Dermis blood vessel endothelial cell (primary cell): ENCODE measurements at regions not wholly inside any gene's neighbourhood (a gene's known extent, or its start where the extent isn't known, plus 50 kb on each side); places are given as distances from the start of the nearest gene placed in this dataset.
"Not testable (repeated sequence)": the region's sequence is repeated elsewhere in the genome, so short reads cannot be mapped to it uniquely, and the experiment has no call there.

ENCODE experiments used
- DNase-seq: peaks from one replicate; pipeline ENCODE4 v3.0.0; 2010

- DNase-seq: no peak
Observed at GRCh38 chr2:47652061-47652690, 81.4 kb upstream of the KCNK12 start.

DNA sequence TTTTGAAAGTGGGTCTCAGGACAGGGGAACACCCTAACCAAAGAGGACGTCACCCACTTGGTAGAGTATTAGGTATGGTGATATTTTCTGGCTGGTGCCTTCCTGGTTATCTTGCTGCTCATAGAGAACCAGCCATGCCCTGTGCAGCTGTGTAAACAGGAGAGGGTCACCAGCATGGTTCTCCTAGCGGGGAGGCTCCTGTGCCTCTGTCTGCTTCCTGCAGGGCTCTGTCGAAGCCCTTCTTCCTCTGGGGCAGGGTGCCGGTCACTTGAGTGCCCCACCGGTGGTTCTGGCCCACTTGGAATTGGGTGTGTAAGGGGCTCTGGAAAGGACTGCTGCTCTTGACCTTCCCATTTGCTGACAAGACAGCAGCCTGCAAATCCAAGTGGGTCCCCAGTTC is 80.5 kb upstream of the KCNK12 start:
- DNase-seq: no peak

- DNase-seq: no peak
Observed at GRCh38 chr2:47650001-47650535, 79.3 kb upstream of the KCNK12 start.

DNA sequence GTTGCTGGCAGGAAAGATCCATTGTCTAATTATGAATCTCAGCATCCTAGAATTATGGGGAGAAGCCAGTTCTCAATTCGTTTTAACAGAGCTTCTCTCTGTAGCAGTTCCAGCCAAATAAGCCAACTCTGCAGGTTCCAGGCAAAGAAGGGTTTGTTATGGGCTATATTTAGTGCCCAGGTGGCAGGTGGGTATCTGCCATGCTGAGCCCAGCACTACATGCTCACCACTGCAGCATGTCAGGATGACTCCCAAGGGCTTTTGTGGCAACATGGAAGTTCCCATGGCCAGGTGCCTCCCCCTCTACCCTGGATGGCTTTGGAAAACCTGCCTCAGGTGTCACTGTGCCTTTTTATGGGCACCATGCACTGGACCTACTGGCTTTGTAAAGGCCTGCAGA is 74.5 kb upstream of the KCNK12 start:
- no peak for DNase-seq

- no peak for DNase-seq
Observed at GRCh38 chr2:47644351-47644750, 73.6 kb upstream of the KCNK12 start.

- DNase-seq: no peak
Observed at GRCh38 chr2:47641366-47641765, 70.6 kb upstream of the KCNK12 start.

GRCh38 chr2:47640356-47640755 is 69.6 kb upstream of the KCNK12 start:
- no peak for DNase-seq

GRCh38 chr2:47639467-47639866 is 68.7 kb upstream of the KCNK12 start:
- no peak for DNase-seq

DNA sequence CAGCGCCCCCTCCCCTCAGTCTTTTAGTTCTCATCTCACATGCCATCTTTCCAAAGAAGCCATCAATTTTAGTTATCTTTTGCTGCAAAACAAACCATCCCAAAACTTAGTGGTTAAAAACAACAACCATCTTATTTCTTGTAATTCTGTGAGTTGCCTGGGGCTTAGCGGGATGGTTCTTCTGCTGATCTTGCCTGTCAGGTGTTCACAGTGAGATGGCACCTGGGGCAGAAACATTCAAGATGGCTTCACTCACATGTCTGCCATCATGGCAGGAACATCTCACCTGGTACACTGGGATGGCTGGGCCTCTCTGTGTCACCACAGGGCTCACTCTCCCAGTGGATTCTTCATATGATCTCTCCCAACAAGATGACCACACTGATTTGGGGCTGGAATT is 67.6 kb upstream of the KCNK12 start:
- no peak for DNase-seq

GRCh38 chr2:47636596-47637264 is 65.9 kb upstream of the KCNK12 start:
- DNase-seq: no peak

DNA sequence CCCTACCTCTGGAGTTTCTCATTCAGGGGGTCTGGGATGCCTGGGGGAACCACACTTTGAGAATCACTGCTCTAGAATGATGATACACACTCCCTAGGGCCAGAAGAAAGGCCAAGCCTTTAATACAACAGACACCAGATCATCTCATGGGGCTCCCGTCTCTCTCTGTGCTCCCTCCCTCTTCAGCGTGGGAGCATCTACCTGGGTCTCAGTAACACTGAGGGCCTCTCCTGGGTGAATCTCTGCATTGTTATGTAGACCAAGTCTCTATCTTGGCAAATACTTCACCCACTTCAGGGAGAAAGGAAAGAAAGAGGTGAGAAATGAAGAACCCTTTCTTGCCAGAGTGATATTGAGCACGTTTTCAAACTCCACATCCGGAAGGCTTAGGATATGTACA is 65.4 kb upstream of the KCNK12 start:
- no peak for DNase-seq

DNA sequence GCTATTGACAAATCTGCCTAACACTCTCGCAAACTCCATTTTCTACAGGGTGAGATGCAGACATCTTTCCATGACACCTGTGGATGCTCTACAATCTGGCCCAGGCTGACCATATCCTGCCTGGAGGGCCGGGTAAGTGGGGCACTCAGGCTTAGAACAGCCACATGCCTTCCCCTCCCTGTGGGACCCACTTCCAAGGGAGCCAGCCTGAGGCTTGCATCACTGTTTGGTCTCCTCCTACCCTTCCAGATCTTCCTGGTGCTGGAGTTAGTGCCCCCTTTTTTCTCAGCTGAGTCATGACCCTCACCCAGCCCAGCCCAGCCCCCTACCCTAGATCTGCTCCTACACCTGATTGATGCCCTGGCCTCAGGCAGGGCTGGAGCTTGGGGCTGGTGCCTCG is 62.0 kb upstream of the KCNK12 start:
- no peak for DNase-seq

DNA sequence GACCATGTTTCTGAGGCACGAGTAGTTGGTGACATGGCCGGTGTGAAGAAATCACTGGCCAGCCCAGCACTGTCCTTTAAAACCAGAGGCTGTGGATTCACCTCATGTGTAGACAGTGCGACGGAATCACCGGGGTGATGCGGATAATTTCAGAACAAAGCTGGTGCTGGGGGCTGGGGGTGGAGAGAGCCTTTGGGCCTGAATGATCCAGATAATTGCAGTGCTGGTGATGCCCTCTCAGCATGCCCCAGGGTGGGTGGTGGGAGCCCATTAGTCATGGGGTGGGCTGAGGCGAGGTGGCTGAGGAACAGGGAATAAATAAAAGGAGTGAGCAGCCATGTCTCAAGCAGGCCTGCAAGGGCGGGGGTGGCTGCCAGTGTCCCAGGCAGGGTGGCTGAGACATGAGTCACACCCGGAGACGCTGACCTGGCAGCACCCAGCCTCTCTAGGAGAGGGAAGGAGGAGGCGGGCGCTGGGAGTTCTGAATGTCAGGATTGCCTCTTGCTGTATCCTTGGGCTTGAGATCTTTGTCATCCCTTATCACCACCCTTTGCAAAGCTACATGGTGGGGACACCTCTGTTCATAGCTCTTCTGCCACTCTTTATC is 61.1 kb upstream of the KCNK12 start:
- DNase-seq: peak; percentile 38

DNA sequence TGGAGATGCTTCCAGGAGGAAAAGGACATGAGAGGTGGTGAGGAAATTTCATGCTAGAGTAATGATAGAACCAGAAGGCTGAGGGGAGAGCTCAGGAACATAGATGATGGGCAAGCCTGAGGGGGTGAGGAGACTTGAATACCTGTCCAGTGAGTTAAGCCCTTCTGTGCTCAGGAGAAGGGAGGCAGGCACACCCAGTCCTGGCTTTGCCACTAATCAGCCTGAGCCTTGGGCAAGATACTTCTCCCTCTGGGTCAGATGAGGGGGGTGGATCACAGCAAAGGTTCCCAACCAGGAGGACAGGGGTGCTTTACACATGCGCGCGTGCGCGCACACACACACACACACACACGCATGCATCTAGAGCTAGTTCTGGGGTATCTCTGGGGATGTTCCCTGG is 60.5 kb upstream of the KCNK12 start:
- no peak for DNase-seq

- no peak for DNase-seq
Observed at GRCh38 chr2:47629501-47630460, 59.0 kb upstream of the KCNK12 start.

DNA sequence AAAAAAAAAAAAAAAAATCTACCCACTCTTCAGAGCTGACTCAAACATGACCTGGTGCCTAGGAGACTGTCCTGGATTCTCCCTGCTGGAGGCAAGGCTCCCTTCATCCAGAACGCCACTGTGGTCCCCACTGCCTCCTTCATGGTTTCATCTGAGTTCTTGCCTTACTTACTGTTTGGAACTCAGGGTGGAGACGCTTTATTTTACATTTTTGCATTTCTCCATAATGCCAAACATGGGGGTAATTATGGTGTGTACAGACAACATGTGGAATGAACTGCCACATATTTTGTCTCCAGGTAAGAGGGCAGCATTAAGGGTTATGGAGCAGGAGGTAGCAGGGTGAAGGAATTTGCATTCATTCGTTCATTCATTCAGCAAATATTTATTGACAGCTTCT is 58.1 kb upstream of the KCNK12 start:
- no peak for DNase-seq

DNA sequence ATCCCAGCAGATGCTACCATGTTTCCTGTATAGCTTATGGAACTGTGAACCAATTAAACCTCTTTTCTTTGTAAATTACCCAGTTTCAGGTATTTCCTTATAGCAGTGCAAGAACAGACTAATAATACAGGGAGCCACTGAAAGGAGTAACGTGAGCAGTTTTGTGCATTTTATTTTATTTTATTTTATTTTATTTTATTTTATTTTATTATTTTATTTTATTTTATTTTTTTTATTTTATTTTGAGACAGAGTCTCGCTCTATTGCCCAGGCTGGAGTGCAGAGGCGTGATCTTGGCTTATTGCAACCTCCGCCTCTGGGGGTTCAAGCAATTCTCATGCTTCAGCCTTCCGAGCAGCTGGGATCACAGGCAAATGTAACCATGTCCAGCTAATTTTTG is 55.9 kb upstream of the KCNK12 start:
- no peak for DNase-seq

GRCh38 chr2:47623140-47623539 is 52.4 kb upstream of the KCNK12 start:
- DNase-seq: not testable (repeated sequence)

GRCh38 chr2:47620770-47621437 is 50.1 kb upstream of the KCNK12 start:
- DNase-seq: no peak
